H1 (cell line): ENCODE measurements at regions not wholly inside any gene's neighbourhood (a gene's known extent, or its start where the extent isn't known, plus 50 kb on each side); places are given as distances from the start of the nearest gene placed in this dataset.

Source experiments
- CTCF ChIA-PET: fragments of 300-600 bp; sonication (Branson Sonifier 250); formaldehyde crosslinking; loops from one replicate; lab custom pipeline; 2021; ENCODE audit not compliant: partially characterized antibody; lab: Charles Lee
- POLR2A ChIA-PET: fragments of 300-600 bp; sonication (Branson Sonifier 250); formaldehyde crosslinking; loops from one replicate; lab custom pipeline; 2021; ENCODE audit warnings: inconsistent platforms; ENCODE audit not compliant: partially characterized antibody; lab: Charles Lee
- DNase-seq, 2 experiments: peaks; one replicate each; pipeline versions ENCODE4 v3.0.0 to v3.0.0-alpha.2; 2010 to 2022; ENCODE audit warnings: low spot score in 2 of 2, low read depth in 1 of 2, mixed read lengths in 1 of 2
- FAIRE-seq: peaks from 2 replicates; lab custom pipeline; 2011; peaks lifted over from hg19 to GRCh38; lab: Jason Lieb, UNC
- H2AFZ ChIP-seq: 2 replicates; pipeline ENCODE4 v1.8.1; 2012; ENCODE audit warnings: low read length, inconsistent platforms
- H2AK5ac ChIP-seq: 2 replicates; pipeline ENCODE4 v1.6.1; 2013; ENCODE audit warnings: low read depth, low read length
- H2BK120ac ChIP-seq: replicated peaks from 2 replicates; pipeline ENCODE3; 2013; ENCODE audit warnings: low read depth, low read length, inconsistent platforms
- H2BK12ac ChIP-seq: 2 replicates; pipeline ENCODE4 v1.6.1; 2013; ENCODE audit warnings: low read depth, low read length
- H2BK15ac ChIP-seq: 2 replicates; pipeline ENCODE4 v1.6.1; 2013; ENCODE audit warnings: low read length
- H2BK20ac ChIP-seq: 2 replicates; pipeline ENCODE4 v1.6.1; 2013; ENCODE audit warnings: low read length
- H2BK5ac ChIP-seq: 2 replicates; pipeline ENCODE4 v1.6.1; 2013; ENCODE audit warnings: low read depth, low read length
- H3K14ac ChIP-seq: 2 replicates; pipeline ENCODE4 v1.6.1; 2013; ENCODE audit warnings: inconsistent platforms; ENCODE audit not compliant: insufficient read length
- H3K18ac ChIP-seq: 2 replicates; pipeline ENCODE4 v1.6.1; 2013; ENCODE audit warnings: low read length; ENCODE audit errors: extremely low read depth
- H3K23ac ChIP-seq: 2 replicates; pipeline ENCODE4 v1.6.1; 2013; ENCODE audit warnings: inconsistent platforms; ENCODE audit not compliant: insufficient read length
- H3K23me2 ChIP-seq: 2 replicates; pipeline ENCODE4 v1.6.1; 2013; ENCODE audit warnings: low read depth, low read length
- H3K27ac ChIP-seq: 2 replicates; pipeline ENCODE4 v1.6.1; 2011; ENCODE audit warnings: low read depth, low read length, inconsistent platforms
- H3K27me3 ChIP-seq, 4 experiments: replicated peaks in 1 of 4; 1 replicate in 1 of 4; 2 replicates in 3 of 4; pipeline versions ENCODE4 v1.6.1 to v1.8.1; 2011 to 2013; ENCODE audit warnings: low read length in 3 of 4, mild to moderate bottlenecking in 3 of 4, inconsistent platforms in 2 of 4, mixed read lengths in 2 of 4, moderate library complexity in 1 of 4; ENCODE audit not compliant: control insufficient read depth in 3 of 4, insufficient read depth in 3 of 4; ENCODE audit errors: extremely low read depth in 1 of 4
- H3K36me3 ChIP-seq, 4 experiments: 2 replicates each; pipeline versions ENCODE4 v1.6.1 to v1.8.1; 2011 to 2013; ENCODE audit warnings: mild to moderate bottlenecking in 4 of 4, low read length in 3 of 4, moderate library complexity in 2 of 4, control low read depth in 1 of 4, inconsistent platforms in 1 of 4; ENCODE audit not compliant: insufficient read depth in 4 of 4, control insufficient read depth in 2 of 4
- H3K4ac ChIP-seq: replicated peaks from 2 replicates; pipeline ENCODE3; 2013; ENCODE audit warnings: low read length, low read depth, mixed read lengths, inconsistent platforms; ENCODE audit not compliant: insufficient read length
- H3K4me1 ChIP-seq, 4 experiments: replicated peaks in 1 of 4; 1 replicate in 1 of 4; 2 replicates in 3 of 4; pipeline versions ENCODE4 v1.6.1 to v1.8.1; 2011 to 2013; ENCODE audit warnings: low read length in 3 of 4, inconsistent platforms in 2 of 4, mixed read lengths in 1 of 4; ENCODE audit not compliant: insufficient read depth in 4 of 4, control insufficient read depth in 3 of 4
- H3K4me2 ChIP-seq, 2 experiments: 2 replicates each; pipeline versions ENCODE4 v1.6.1 to v1.8.1; 2011 to 2013; ENCODE audit warnings: low read depth in 2 of 2, low read length in 2 of 2, control low read depth in 1 of 2, inconsistent platforms in 1 of 2, mild to moderate bottlenecking in 1 of 2; ENCODE audit not compliant: insufficient read depth in 1 of 2
- H3K4me3 ChIP-seq, 4 experiments: fragments of 200-600, 300-600 bp in 1 of 4; sonication (generic), shearing (Covaris generic), sonication (Bioruptor Twin) in 1 of 4; 2 replicates each; pipeline versions ENCODE4 v1.5.1 to v1.8.1; 2011 to 2016; ENCODE audit warnings: low read length in 4 of 4, low read depth in 3 of 4, control low read depth in 2 of 4, inconsistent platforms in 2 of 4, mild to moderate bottlenecking in 2 of 4, mixed read lengths in 1 of 4, moderate library complexity in 1 of 4; ENCODE audit not compliant: insufficient read depth in 2 of 4; ENCODE audit errors: extremely low read depth in 1 of 4
- H3K56ac ChIP-seq: replicated peaks from 2 replicates; pipeline ENCODE3; 2013; ENCODE audit warnings: low read depth, mild to moderate bottlenecking, mixed read lengths, low read length, inconsistent platforms; ENCODE audit not compliant: insufficient read length
- H3K79me1 ChIP-seq: 2 replicates; pipeline ENCODE4 v1.6.1; 2013; ENCODE audit warnings: low read depth, low read length, control low read depth
- H3K79me2 ChIP-seq, 2 experiments: 2 replicates each; pipeline versions ENCODE4 v1.6.1 to v1.8.1; 2012 to 2013; ENCODE audit warnings: low read length in 2 of 2, mild to moderate bottlenecking in 2 of 2, inconsistent platforms in 1 of 2; ENCODE audit not compliant: insufficient read depth in 2 of 2, control insufficient read depth in 1 of 2
- H3K9ac ChIP-seq, 4 experiments: replicated peaks in 1 of 4; 1 replicate in 1 of 4; 2 replicates in 3 of 4; pipeline versions ENCODE4 v1.6.1 to v1.8.1; 2011 to 2013; ENCODE audit warnings: low read depth in 3 of 4, low read length in 3 of 4, control low read depth in 2 of 4, mild to moderate bottlenecking in 2 of 4, moderate library complexity in 2 of 4, inconsistent platforms in 1 of 4; ENCODE audit errors: extremely low read depth in 1 of 4
- H3K9me3 ChIP-seq, 2 experiments: 2 replicates each; pipeline versions ENCODE4 v1.6.1 to v1.8.1; 2012 to 2013; ENCODE audit warnings: mild to moderate bottlenecking in 2 of 2, moderate library complexity in 2 of 2, control low read depth in 1 of 2, inconsistent platforms in 1 of 2, low read depth in 1 of 2, low read length in 1 of 2, mixed read lengths in 1 of 2; ENCODE audit not compliant: insufficient read depth in 2 of 2
- H4K20me1 ChIP-seq, 2 experiments: replicated peaks in 1 of 2; 2 replicates each; pipeline versions ENCODE3 to v1.8.1; 2011 to 2013; ENCODE audit warnings: inconsistent platforms in 2 of 2, low read length in 2 of 2, mild to moderate bottlenecking in 1 of 2; ENCODE audit not compliant: insufficient read depth in 2 of 2, control insufficient read depth in 1 of 2
- H4K5ac ChIP-seq: 2 replicates; pipeline ENCODE4 v1.6.1; 2013; ENCODE audit warnings: low read length, low read depth, mixed read lengths, inconsistent platforms; ENCODE audit not compliant: insufficient read length
- H4K8ac ChIP-seq: 2 replicates; pipeline ENCODE4 v1.8.0; 2013; ENCODE audit warnings: mild to moderate bottlenecking, moderate library complexity, low read length, inconsistent platforms; ENCODE audit not compliant: insufficient read depth; ENCODE audit errors: extremely low read depth
- H4K91ac ChIP-seq: replicated peaks from 2 replicates; pipeline ENCODE3; 2013; ENCODE audit warnings: low read length, mixed read lengths, inconsistent platforms; ENCODE audit not compliant: insufficient read length
- ATF3 ChIP-seq: IDR thresholded peaks from 2 replicates; pipeline ENCODE4 v1.6.1; 2011; ENCODE audit warnings: low read depth, mild to moderate bottlenecking, low read length; ENCODE audit not compliant: insufficient read depth
- CBX5 ChIP-seq: fragments of 300-800, 300-1000 bp; sonication (generic); IDR thresholded peaks from 2 replicates; pipeline ENCODE4 v1.7.1; 2016; ENCODE audit warnings: antibody characterized with exemption, low read length, low read depth
- CBX8 ChIP-seq: fragments of 300-800, 300-1000 bp; sonication (generic); IDR thresholded peaks from 2 replicates; pipeline ENCODE4 v1.7.1; 2016; ENCODE audit warnings: low read depth, low read length, borderline replicate concordance
- CHD2 ChIP-seq: IDR thresholded peaks from 2 replicates; pipeline ENCODE4 v1.6.1; 2012; ENCODE audit warnings: low read length, improper control_type of control experiment
- CTBP2 ChIP-seq: IDR thresholded peaks from 2 replicates; pipeline ENCODE4 v1.7.0; 2011; ENCODE audit warnings: borderline replicate concordance, mild to moderate bottlenecking, moderate library complexity, mixed read lengths, low read length; ENCODE audit not compliant: insufficient read depth, insufficient read length
- JUN ChIP-seq: IDR thresholded peaks from 2 replicates; pipeline ENCODE4 v1.6.1; 2011; ENCODE audit warnings: low read depth, mild to moderate bottlenecking, improper control_type of control experiment, low read length
- MAFK ChIP-seq: IDR thresholded peaks from 2 replicates; pipeline ENCODE4 v1.6.1; 2012; ENCODE audit warnings: low read depth, mild to moderate bottlenecking, improper control_type of control experiment, low read length
- POLR2A ChIP-seq, 2 experiments: IDR thresholded peaks; 1 replicate in 1 of 2; 2 replicates in 1 of 2; pipeline ENCODE4 v1.6.1; 2011; ENCODE audit warnings: low read depth in 2 of 2, low read length in 2 of 2, mild to moderate bottlenecking in 2 of 2; ENCODE audit errors: control extremely low read depth in 1 of 2
- RNF2 ChIP-seq: fragments of 200-900, 300-1000 bp; sonication (generic); IDR thresholded peaks from 2 replicates; pipeline ENCODE4 v1.7.1; 2016; ENCODE audit warnings: borderline replicate concordance, low read depth, mild to moderate bottlenecking, antibody characterized with exemption, low read length; ENCODE audit not compliant: poor library complexity, severe bottlenecking; ENCODE audit errors: missing control alignments
- SUZ12 ChIP-seq: fragments of 200-600 bp; sonication (generic); IDR thresholded peaks from 2 replicates; pipeline ENCODE4 v1.6.1; 2012; ENCODE audit warnings: mild to moderate bottlenecking, inconsistent platforms, low read length, moderate library complexity, mixed read lengths
- TAF1 ChIP-seq: IDR thresholded peaks from 2 replicates; pipeline ENCODE4 v1.6.1; 2011; ENCODE audit warnings: mild to moderate bottlenecking, low read depth, low read length
- TAF7 ChIP-seq: optimal IDR thresholded peaks from 2 replicates; pipeline ENCODE3; 2011; ENCODE audit warnings: low read depth, mild to moderate bottlenecking, inconsistent platforms, low read length, moderate library complexity, borderline replicate concordance
- TEAD4 ChIP-seq: IDR thresholded peaks from 2 replicates; pipeline ENCODE4 v1.6.1; 2012; ENCODE audit warnings: low read depth, low read length, inconsistent platforms, mixed read lengths
- WGBS, 2 experiments: shearing (Covaris generic) in 1 of 2; methylation state at CpG; one replicate each; pipeline versions ENCODE4 v1.1.6 to v1.1.7; 2013 to 2015; ENCODE audit warnings: low lambda C conversion rate in 2 of 2, mixed read lengths in 2 of 2, inconsistent platforms in 1 of 2, low coverage in 1 of 2, missing lambda C conversion rate in 1 of 2; ENCODE audit not compliant: insufficient replicate concordance in 2 of 2, insufficient coverage in 1 of 2, insufficient read length in 1 of 2; ENCODE audit errors: extremely low coverage in 1 of 2, missing lambda C conversion rate in 1 of 2; 5-methylcytosine and 5-hydroxymethylcytosine counted together
- TF ChIP-seq, protein P1 (sequence below): IDR thresholded peaks from 2 replicates; pipeline ENCODE4 v1.6.1; 2012; ENCODE audit warnings: inconsistent platforms

DNA sequence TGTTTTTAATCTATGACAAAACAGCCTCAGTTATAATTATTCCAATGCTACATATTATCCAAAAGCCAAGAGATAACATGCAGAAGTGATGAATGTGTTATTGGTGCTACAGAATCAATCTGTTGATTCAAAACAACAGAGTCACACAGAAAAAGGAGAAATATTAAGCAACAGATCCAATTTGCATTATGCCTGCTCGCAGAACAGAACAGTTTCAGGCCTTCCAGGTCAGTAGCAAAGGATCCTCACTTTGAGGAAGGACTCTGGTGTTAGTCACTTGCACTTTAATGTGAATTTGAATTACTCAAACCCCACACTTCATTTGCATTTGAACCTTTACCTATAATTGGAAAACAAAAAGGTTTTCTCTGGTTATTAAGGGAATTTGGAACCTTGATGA, 198.6 kb upstream of the NT5E start:
- no peak overlapping the region for H2AFZ ChIP-seq
- H2BK20ac ChIP-seq: no peak overlapping the region
- H3K27ac ChIP-seq: no peak overlapping the region
- H3K14ac ChIP-seq: no peak overlapping the region
- no peaks in the 10 kb centered on the region for H3K27me3 ChIP-seq
- H2BK12ac ChIP-seq: no peak overlapping the region
- H4K91ac ChIP-seq: no peak overlapping the region
- H4K8ac ChIP-seq: no peak overlapping the region
- H2AK5ac ChIP-seq: no peak overlapping the region
- peaks cover 0 to 5% of the 10 kb centered on the region in 2 experiments; a peak in 1 of 4 replicates for H3K9me3 ChIP-seq
- no peak overlapping the region for H3K23ac ChIP-seq
- H3K79me2 ChIP-seq: no peaks in the 10 kb centered on the region
- H2BK5ac ChIP-seq: no peak overlapping the region
- ChIA-PET POLR2A (no interaction called here), CTCF (interaction anchor here (0.6 kb wide), 1 partner anchor 1768 kb away, joined by 3 read pairs; no protein-coding TSS in a partner anchor)
- H2BK120ac ChIP-seq: no peak overlapping the region
- H3K4ac ChIP-seq: no peak overlapping the region
- H3K23me2 ChIP-seq: no peaks in the 10 kb centered on the region
- H3K36me3 ChIP-seq: no peaks in the 10 kb centered on the region
- 88% methylated on average over 1 of the region's 1 CpG; no CpG with 5 or more reads in 1 of the 2 experiments for WGBS, 2 experiments
- H3K18ac ChIP-seq: no peak overlapping the region
- H3K9ac ChIP-seq: no peak overlapping the region
- no peaks in the 10 kb centered on the region for H4K20me1 ChIP-seq
- H3K56ac ChIP-seq: no peak overlapping the region
- H3K4me3 ChIP-seq: no peak overlapping the region
- no peak overlapping the region for H3K4me2 ChIP-seq
- H4K5ac ChIP-seq: no peak overlapping the region
- FAIRE-seq (no peak), DNase-seq (no peak)
- no peaks in the 10 kb centered on the region for H3K79me1 ChIP-seq
- H3K4me1 ChIP-seq: no peaks in the 10 kb centered on the region
- no peak overlapping the region for H2BK15ac ChIP-seq
- TF ChIP-seq TEAD4 (no peak), TAF1 (no peak), JUN (no peak), CBX8 (no peak), RNF2 (no peak), POLR2A (IDR thresholded peaks at IDR 0.05; ENCODE audit: control extremely low read depth in 1 of 2, low read depth in 2 of 2, low read length in 2 of 2) (no peak), CHD2 (no peak), CTBP2 (no peak), SUZ12 (no peak), TAF7 (no peak), CBX5 (no peak), MAFK (no peak), ATF3 (no peak)
- TF ChIP-seq, protein P1, sequence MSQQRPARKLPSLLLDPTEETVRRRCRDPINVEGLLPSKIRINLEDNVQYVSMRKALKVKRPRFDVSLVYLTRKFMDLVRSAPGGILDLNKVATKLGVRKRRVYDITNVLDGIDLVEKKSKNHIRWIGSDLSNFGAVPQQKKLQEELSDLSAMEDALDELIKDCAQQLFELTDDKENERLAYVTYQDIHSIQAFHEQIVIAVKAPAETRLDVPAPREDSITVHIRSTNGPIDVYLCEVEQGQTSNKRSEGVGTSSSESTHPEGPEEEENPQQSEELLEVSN: no peak
